GM21360 (cell line): ENCODE measurements at regions not wholly inside any gene's neighbourhood (a gene's known extent, or its start where the extent isn't known, plus 50 kb on each side); places are given as distances from the start of the nearest gene placed in this dataset.
"Not testable (repeated sequence)": the region's sequence is repeated elsewhere in the genome, so short reads cannot be mapped to it uniquely, and the experiment has no call there.

Experiments used
- ATAC-seq: cut with Tn5 transposase; IDR thresholded peaks from one replicate; pipeline ENCODE4 v1.9.1; 2021; ENCODE audit warnings: mild to moderate bottlenecking, moderate library complexity; ENCODE audit not compliant: unreplicated experiment

GRCh38 chr9:110008663-110009062 lies 199.3 kb downstream of the C9orf152 start:
- no peak for ATAC-seq

- no peak for ATAC-seq
These were observed 196.2 kb downstream of the C9orf152 start for GRCh38 chr9:110011628-110012320.

GRCh38 chr9:110013064-110013463 lies 194.9 kb downstream of the C9orf152 start:
- no peak for ATAC-seq

- ATAC-seq: no peak
These were observed 192.2 kb downstream of the C9orf152 start for GRCh38 chr9:110015759-110016158.

GRCh38 chr9:110016340-110016739 lies 191.6 kb downstream of the C9orf152 start:
- no peak for ATAC-seq

- ATAC-seq: not testable (repeated sequence)
These were observed 187.7 kb downstream of the C9orf152 start for GRCh38 chr9:110020216-110020615.

GRCh38 chr9:110021891-110022290 lies 186.1 kb downstream of the C9orf152 start:
- ATAC-seq: peak; percentile 99

GRCh38 chr9:110023221-110023620 lies 184.7 kb downstream of the C9orf152 start:
- ATAC-seq: not testable (repeated sequence)

- ATAC-seq: no peak
These were observed 182.3 kb downstream of the C9orf152 start for GRCh38 chr9:110025551-110026170.

GRCh38 chr9:110027671-110028081 lies 180.3 kb downstream of the C9orf152 start:
- ATAC-seq: no peak

GRCh38 chr9:110028271-110028670 lies 179.7 kb downstream of the C9orf152 start:
- no peak for ATAC-seq

GRCh38 chr9:110028676-110029075 lies 179.3 kb downstream of the C9orf152 start:
- ATAC-seq: no peak

GRCh38 chr9:110029429-110029955 lies 178.5 kb downstream of the C9orf152 start:
- ATAC-seq: no peak

GRCh38 chr9:110029956-110030480 lies 177.9 kb downstream of the C9orf152 start:
- no peak for ATAC-seq

- ATAC-seq: no peak
These were observed 177.3 kb downstream of the C9orf152 start for GRCh38 chr9:110030632-110031031.

- no peak for ATAC-seq
These were observed 176.3 kb downstream of the C9orf152 start for GRCh38 chr9:110031511-110032173.

GRCh38 chr9:110032532-110032931 lies 175.4 kb downstream of the C9orf152 start:
- ATAC-seq: not testable (repeated sequence)

GRCh38 chr9:110033869-110034268 lies 174.1 kb downstream of the C9orf152 start:
- no peak for ATAC-seq

GRCh38 chr9:110036286-110036685 lies 171.7 kb downstream of the C9orf152 start:
- ATAC-seq: no peak

- ATAC-seq: no peak
These were observed 167.2 kb downstream of the C9orf152 start for GRCh38 chr9:110040788-110041187.

GRCh38 chr9:110041452-110041851 lies 166.5 kb downstream of the C9orf152 start:
- ATAC-seq: no peak
